ENCODE measurements at regions not wholly inside any gene's neighbourhood (a gene's known extent, or its start where the extent isn't known, plus 50 kb on each side); places are given as distances from the start of the nearest gene placed in this dataset.

DNA sequence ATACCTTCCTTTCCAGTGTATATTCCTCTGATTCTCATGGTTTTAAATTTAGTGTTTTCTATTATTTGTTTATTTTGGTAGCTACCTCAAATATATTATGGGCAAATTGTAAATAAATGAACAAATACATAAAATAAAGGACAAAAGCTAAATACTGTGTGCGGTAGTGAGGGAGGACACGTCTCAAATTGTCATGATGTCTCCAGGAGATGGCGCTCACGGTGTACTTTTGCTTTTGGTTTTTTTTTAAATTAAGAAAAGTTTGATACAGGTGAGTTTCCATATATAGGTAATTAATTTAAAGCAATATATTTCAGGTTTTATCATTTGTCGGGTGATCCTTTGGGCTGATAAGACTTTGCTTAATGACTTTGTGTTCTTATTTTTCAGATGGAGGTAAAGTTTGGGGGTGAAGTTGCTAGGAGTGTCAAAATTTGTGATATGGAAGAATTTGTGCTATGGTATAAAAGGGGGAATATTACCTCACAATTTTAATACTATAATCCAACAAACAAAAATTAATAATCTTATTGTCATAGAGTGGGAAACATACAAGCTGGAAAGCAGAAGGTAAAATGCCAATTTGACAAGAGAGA lies 68.4 kb upstream of the TMEM229A start:
- TF ChIP-seq PHF8 (IDR thresholded peaks at IDR 0.05; ENCODE audit: borderline replicate concordance, low read length) (no peak), CHCHD3 (CRISPR knock-in tag; IDR thresholded peaks at IDR 0.05) (no peak), ILK (tag; IDR thresholded peaks at IDR 0.05; ENCODE audit: borderline replicate concordance, low read depth) (no peak), EP300 (IDR thresholded peaks at IDR 0.05; ENCODE audit: low read length) (no peak), ZNF584 (CRISPR knock-in tag; IDR thresholded peaks at IDR 0.05; ENCODE audit: low read depth) (no peak), DPF2 (IDR thresholded peaks at IDR 0.05) (no peak), RFX1 (IDR thresholded peaks at IDR 0.05) (no peak), ZNF143 (CRISPR knock-in tag; IDR thresholded peaks at IDR 0.05) (no peak), L3MBTL2 (IDR thresholded peaks at IDR 0.05) (no peak), SIN3A (IDR thresholded peaks at IDR 0.05; ENCODE audit: borderline replicate concordance in 2 of 2, control insufficient read depth in 1 of 2, low read depth in 2 of 2, low read length in 2 of 2) (no peak)
- TF ChIP-seq, protein P1, sequence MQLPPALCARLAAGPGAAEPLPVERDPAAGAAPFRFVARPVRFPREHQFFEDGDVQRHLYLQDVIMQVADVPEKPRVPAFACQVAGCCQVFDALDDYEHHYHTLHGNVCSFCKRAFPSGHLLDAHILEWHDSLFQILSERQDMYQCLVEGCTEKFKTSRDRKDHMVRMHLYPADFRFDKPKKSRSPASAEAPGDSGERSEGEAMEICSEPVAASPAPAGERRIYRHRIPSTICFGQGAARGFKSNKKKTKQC (CRISPR knock-in tag; IDR thresholded peaks at IDR 0.05): no peak
- TF ChIP-seq, protein P2, sequence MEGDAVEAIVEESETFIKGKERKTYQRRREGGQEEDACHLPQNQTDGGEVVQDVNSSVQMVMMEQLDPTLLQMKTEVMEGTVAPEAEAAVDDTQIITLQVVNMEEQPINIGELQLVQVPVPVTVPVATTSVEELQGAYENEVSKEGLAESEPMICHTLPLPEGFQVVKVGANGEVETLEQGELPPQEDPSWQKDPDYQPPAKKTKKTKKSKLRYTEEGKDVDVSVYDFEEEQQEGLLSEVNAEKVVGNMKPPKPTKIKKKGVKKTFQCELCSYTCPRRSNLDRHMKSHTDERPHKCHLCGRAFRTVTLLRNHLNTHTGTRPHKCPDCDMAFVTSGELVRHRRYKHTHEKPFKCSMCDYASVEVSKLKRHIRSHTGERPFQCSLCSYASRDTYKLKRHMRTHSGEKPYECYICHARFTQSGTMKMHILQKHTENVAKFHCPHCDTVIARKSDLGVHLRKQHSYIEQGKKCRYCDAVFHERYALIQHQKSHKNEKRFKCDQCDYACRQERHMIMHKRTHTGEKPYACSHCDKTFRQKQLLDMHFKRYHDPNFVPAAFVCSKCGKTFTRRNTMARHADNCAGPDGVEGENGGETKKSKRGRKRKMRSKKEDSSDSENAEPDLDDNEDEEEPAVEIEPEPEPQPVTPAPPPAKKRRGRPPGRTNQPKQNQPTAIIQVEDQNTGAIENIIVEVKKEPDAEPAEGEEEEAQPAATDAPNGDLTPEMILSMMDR (IDR thresholded peaks at IDR 0.05 in 2 of 3, conservative IDR thresholded peaks at IDR 0.05 in 1 of 3; ENCODE audit: insufficient read depth in 2 of 3, low read depth in 1 of 3, low read length in 3 of 3): peak in 2 of 3 experiments; percentile 42 to 46; a peak in 3 of 6 replicates

Measured in K562 (cell line).